ENCODE measurements at regions not wholly inside any gene's neighbourhood (a gene's known extent, or its start where the extent isn't known, plus 50 kb on each side); places are given as distances from the start of the nearest gene placed in this dataset.

DNA sequence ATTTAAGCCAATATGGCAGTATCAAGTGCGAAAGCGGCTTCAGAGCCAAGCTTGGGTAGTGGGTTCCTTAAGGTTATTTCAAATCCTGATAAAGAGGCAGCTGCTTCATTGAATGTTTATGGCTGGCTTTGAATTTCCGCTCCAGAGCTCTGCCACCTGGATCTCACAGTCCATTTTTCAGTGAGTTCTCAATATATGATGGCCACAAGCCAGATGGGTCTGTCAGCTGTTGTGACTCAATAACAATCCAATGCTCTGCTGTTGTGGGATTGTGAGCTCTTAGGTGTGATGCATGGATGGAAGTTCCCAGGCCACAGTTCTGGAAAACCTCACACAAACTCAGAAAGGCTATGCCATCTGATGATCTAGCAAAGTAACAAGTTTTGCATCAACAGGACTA, 743.8 kb upstream of the LRRN3 start:
- no peak for DNase-seq

DNA sequence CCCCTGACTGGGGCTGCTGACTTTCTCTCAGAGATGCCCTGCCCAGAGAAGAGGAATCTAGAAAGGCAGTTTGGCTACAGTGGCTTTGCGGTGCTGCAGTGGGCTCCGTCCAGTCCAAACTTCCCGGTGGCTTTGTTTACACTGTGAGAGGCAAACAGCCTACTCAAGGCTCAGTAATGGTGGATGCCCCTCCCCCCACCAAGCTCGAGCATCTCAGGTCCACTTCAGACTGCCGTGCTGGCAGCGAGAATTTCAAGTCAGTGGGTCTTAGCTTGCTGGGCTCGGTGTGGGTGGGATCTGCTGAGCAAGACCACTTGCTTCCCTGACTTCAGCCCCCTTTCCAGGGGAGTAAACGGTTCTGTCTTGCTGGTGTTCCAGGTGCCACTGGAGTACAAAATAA, 734.5 kb upstream of the LRRN3 start:
- no peak for DNase-seq

DNA sequence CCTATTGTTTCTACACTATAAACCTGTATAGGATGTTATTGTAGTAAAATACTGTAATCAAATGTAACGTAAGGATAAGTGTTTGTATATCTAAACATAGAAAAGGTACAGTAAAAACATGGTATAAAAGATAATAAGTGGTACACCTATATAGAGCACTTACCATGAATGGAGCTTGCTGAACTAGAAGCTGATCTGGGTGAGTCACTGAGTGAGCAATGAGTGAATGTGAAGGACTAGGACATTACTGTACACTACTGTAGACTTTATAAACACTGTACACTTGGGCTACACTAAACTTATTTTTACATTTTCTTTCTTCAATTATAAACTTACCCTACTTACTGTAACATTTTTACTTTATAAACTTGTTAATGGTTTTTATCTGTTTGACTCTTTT, 732.9 kb upstream of the LRRN3 start:
- no peak for DNase-seq

DNA sequence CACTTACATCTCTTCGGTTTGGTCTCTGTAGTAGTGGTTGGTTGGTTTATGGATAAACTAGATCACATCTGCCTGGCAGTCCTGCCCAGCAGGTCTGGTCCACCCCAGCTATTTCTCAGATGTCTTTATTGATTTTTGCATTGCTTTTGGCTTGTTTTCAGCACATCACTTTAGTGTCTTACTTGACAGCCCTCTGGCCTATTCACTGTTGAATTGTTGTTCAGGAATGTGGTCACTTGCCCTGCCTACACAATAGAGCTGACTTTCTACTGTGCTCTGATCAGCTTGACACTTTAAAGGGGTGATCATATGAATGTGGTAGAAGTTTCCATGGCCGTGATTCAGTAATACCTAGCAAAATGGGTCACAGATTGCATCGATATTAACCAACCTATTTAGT, 719.2 kb upstream of the LRRN3 start:
- DNase-seq, result no peak

DNA sequence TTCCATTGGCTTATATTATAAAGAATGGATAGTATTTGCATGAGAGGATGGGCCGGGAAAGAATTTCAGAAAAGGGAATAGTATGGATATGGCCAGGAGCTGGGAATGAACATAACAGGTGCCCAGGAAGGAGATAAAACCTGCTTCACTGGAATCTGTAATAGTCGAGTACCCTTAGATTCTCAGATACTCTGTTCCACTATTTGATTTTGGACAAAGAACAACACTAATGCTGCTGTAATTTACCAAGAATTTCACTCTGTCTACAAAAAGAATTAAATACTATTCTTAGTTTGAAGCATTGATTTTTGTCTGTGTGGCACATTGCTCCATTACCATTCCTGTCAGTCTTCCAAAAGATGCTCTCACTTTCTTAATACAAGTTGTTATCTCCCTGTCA, 718.2 kb upstream of the LRRN3 start:
- no peak for DNase-seq

DNA sequence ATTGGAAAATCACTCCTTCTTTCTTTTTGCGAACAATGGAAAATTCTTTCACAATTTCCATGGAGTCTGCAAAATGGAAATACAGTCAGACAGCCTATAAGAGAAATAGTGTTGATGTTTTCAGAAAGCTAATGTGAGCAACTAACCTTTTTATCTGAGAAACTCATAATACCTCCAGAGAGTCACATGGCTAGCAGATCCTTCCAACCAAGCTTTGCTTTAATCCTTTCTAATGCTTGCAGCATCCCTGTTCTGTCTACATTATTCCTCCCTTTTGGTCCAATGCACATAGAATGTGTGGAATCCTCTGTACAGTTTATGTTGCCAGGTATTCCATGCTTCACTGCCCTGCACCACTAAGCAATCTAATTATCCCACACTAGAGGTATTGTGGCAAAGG, 717.5 kb upstream of the LRRN3 start:
- DNase-seq, result no peak

DNA sequence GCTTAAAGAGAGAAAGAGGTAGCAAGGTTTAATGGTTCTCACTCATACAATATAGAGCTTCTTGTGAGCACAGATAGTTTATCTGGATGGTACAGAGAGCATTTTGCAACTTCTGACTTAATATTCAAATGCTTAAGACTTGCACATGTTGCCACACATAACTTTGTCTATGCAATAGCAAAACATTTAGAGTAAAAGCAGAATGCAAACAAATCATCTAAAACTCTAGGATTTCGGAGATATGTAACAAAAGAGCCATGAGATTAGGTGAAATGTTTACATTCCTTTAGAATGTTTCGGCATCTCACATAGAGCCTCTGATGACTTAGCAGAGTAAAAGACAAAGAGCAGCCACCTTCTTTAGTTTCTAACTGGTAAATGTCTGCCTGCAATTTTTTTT, 717.1 kb upstream of the LRRN3 start:
- DNase-seq, result no peak

DNA sequence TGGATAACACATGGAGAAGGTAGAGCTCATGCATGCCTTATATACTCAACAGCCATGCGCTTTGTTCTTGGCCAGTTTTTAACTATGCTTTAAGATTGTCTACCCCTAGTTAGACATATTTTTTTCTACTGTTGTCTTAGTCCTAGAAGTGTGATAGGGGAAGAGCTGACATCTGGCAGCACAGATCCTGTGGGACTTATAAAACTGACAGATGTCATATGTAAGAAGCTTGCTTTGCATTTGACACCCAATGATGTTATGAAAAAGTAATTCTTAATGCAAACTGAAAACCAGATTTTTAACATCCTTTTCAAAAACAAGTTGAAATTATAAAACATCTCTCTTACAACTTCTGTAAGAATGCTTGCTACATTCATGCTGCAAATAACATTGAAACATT, 715.9 kb upstream of the LRRN3 start:
- no peak for DNase-seq

DNA sequence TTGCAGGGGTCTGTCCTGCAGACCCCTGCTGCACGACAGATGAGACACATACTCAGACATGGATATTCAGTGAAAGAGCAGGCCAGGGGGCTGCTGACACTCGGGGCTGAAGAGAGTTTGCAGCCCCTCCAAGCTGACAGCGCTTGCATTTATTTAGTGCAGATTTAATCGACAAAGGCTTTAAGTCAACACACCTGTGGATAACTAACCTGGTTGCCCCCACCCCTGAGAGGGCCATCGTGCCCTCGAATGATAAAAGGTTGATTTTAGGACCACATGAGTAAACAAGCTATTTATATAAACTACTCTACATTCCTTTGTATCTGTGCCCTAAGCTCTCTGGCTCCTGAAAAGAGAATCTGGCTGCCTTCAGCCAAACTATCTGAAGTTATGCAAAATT, 708.2 kb upstream of the LRRN3 start:
- DNase-seq, result no peak

DNA sequence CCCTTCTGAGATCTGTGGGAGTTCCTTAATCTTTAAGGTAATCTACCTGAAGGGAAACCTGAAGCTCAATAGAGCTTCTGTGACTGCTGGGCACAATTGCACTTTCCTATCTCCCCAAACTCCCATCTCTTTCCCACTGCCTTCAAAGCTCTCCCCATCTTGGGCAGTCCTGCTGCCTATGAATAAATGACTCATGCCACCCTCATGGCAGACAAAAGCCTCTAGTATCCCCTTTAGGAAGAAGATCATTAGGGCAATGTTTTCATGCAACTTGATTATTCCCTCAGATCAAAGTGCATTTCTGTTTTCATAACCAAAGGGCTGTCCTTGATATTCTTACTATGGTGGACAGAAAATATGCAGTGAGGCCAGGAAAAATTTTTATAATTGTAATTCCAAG, 704.9 kb upstream of the LRRN3 start:
- no peak for DNase-seq

DNA sequence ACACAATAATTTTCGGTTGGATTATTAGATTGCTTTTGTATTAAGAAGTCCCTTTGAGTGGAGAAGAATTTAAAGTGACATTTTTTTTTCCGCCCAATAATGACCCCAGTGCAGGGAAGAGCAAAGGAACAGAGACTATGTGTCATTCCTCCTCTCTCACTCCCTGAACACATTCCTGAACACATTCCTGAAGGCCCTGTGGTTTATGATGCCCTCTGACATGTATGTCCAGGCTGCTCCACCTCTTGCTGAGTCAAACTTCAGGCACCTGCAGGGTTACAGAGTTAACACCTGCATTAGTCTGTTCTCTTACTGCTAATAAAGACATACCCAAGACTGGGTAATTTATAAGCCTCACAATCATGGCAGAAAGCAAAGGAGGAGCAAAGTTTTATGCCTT, 704.0 kb upstream of the LRRN3 start:
- no peak for DNase-seq

DNA sequence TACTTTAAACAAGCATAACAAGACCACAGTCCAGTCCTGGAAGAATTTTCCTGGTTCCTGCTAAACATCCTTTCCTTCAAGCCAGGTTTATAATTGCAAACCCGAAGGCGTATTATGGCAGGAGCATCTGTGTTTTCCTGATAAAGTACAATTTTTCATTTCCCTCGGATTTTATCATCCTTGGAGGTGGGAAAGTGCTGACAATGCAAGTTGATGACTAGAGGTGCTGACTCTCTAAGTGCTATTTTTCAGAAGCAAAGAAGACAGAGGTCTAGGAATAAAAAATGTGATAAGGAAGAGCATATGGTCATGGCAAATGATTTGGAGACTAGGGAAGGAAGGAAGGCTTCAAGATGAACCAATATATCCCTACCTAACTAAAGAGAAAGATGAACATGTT, 703.2 kb upstream of the LRRN3 start:
- DNase-seq, result no peak

DNA sequence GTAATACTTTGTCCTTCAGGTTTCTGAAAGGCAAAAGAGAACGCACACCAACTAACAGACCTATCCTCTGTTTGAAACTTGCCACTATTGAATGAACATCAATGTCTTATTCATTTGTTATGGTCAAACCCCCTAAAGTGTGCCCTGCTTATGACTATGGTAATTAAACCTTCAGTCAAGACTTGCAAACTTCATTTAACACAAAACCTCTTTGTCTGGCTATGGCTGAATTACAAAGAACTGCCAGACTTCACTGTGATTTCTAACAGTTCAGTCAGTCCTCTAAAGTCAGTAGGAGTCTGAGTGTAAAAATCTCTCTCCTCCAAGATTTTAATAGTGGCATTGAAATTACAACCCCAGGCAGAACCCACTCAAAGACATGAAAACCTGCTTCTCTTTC, 702.5 kb upstream of the LRRN3 start:
- no peak for DNase-seq

DNA sequence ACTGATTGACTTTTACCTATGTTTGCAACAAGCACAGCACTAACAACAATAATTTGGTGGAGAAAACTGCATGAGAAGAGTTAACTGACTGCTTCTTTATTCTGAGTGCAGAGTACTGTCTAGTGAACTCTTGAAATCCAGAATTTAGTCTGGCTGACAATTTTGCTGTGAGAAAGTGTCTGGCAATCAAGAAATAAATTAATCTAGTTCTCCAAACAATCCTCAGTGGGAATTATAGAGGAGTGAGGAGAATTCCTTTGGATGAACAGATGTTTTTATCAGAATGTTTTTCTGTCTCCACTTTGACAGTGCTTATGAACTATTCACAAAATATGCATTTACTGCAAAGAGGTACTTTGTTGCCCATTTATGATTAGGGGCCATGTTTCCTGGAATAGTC, 694.9 kb upstream of the LRRN3 start:
- no peak for DNase-seq

DNA sequence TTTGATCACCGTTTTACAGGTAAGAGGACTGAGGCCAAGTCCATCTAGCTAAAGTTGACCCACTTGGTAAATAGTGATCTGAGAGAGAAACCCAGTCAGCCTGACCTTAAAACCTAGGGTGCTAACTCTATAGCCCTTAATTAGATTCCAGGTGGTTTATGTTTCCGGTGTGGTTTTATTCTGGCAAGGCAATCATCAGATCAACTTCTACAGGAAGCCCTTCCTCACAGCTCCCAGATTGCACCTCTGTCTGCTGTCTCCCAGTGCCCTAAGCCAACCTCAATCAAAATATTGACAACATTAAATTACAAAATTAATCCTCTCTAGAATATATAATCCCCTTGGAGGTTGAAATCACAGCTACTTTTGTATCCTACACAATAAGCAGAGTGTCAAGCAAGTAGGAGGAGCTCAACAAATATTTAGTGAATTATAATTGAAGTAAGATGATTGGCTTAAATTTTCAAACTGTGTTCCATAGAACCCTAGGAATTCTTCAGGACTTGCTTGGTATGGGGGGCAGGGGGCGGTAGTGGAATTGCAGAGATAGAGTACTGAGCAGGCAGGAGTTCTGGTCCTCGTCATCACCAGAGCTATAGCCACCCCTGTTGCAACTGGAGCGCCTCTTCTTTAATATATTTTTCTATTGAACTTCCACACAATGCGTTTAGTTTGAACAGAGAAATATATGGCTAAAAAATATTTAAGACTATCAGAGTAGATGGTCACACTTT, 692.8 kb upstream of the LRRN3 start:
- no peak for DNase-seq

DNA sequence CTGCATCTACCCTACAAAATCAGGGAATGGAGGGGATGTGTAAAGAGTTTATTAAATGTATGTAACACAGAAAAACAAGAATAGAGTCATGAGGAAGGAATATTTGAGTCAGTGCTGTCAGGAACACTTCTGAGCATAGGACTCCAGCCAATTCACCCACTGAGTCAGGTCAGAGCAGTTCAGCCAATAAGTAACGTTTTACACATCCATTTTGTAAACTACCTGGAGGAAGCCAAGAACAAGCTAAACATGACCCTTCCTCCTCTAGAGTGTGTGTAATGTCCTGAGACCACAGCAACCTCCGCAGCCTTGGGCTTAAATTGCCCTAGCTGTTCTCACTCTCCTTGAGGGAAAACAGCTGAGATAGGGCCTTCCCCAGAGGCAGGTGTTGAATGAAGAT, 691.5 kb upstream of the LRRN3 start:
- no peak for DNase-seq

DNA sequence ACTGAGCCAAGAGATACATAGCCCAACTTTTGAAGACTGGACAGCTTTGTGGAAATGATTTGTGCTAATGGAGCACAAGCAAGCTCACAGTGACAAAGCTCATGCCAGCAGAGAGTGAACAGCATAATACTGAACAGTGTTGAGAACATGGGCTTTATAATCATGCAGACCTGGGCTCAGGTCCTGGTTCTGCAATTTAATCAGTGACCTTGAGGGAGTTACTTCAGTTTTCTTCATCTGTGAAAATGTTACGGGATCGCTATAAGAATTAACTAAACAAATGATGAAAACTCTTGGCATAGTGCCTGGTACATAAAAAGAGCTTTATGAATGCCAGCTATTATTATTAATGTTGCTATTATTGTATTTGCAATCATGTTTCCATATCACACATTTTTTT, 690.5 kb upstream of the LRRN3 start:
- DNase-seq, result no peak

DNA sequence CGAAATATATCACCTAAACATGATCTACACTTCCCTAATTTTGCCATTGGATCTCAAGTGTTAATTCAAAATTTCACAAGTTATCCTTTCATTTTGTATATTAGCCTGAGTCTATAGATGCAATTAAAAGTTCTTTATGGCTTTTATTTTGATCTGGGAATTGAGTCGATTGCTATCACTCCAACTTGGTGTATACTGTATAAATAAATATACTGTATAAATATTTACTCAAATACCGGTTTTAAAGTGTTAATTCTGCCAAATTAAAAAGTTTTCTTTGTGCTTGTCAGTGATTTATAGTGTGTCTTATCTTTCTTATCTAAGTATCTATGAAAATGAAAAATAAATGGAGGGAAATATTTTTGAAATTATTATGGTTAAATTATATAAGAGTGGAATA, 683.7 kb upstream of the LRRN3 start:
- no peak for DNase-seq

DNA sequence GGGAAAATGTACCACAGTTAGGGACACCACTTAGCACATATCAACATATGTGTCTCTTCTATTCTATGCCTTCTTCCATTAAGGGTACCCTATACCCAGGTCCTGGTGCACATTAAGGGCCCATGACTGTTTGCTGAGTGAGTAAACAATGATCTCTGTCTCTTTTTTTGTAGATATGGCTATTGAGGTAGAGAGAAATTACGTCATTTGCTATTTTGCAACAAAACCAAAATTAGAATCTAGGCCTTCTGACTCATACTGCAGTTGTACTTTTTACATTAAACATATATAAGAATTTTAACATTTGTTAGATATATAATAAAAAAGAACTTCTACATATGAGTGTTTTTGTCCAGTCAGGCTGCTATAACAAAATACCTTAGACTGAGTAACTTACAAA, 683.2 kb upstream of the LRRN3 start:
- no peak for DNase-seq

DNA sequence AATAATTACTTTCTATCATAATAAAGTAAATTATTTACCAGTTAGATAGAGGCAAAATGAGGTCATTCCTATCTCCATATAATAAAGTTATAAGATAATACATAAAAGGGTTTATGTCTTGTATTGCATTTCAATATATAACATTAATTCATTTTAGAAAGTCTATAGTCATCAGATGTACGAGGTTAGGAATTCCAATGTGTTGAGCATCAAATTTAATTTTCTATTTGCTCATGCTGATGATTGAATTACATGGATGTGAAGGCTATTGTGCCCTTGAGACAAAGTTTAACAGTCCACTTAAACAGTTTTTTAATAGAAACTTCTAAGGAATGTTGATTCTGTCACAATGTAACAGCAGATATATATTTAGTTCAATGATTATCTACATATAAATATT, 678.3 kb upstream of the LRRN3 start:
- no peak for DNase-seq

DNA sequence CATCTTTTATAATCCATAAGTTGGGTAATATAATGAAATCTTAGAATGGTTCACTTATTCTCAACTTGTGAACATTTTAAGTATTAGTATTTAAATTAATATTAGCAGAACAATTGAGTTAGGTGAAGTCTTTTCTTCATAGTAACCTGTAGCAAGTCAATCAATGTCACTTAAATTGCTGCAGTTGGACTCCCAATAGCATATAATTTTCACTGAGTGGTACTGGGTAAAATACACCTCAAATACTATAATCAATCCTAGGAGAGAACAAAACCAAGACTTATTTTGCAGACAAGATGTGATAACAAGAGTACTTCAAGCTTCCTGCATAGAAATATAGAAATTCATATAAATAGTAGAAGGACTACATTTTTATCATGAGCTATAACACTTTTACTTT, 677.9 kb upstream of the LRRN3 start:
- DNase-seq, result no peak

DNA sequence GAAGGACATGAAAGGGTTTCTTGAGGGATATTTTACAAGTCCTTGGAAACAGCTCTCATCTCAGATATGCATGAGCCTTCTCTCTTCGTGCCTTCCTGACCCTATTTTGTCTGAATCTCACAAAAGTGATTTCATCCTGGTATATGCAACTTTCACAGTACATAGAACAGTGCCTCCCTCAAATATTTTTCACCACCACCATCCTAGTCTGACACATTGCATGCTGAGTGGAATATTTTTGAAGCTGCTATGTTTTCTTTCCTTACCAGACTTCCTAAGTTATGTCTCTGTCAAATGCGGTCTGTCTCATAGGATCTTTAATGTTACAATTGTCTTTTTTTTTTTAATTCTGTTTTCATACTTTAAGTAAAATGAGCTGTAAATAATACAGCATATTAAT, 673.3 kb upstream of the LRRN3 start:
- DNase-seq, result no peak

DNA sequence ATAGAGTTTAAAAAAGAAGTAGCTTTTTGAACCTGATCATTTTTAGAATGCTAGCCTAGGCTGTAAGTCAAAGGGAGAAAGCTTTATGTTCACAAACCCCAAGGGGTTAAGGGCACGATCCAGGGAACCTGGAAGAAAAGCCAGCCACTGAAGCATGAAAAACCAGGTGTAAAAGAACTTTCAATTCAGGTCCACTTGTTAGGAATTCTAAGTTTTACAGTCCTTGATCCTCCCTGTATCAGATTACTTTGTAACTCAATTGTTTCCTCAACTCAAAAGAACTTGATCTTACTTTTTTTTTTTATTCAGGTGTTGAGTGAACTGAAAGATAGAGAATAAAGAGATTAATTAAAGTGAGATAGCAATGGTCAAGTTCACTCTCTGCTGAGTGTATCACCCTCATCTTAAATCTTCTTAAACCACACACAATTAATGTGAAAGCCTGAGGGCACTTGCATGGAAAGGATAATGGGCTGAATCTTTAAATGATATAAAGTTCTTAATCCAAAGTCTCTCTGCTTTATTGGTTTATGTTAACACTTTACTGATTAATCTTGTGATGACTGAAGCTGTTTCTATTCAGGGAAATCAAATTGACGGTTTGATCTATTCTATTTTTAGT, 672.2 kb upstream of the LRRN3 start:
- DNase-seq, result no peak

DNA sequence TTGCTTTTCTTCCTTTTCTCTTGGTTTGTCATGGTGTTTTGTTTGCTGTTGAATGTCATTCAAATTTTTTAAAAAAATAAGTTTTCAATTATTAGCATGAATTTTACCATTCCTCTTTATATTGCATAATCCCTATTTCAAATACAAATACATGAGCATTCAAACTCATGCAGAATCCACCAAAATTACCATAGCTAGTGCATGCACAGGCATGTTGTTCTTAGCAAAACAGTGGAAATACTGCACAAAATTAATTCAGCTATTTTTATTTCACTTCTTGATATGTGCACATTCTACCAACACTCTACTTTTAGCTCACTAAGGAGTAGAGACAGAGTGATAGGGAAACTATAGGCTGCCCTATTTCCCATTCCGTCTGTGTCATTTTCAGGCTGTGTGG, 670.1 kb upstream of the LRRN3 start:
- no peak for DNase-seq

Measured in CD4-positive, alpha-beta T cell treated with Interleukin-6 for 4 hours (primary cell).